HG02642 (cell line): ENCODE measurements at regions not wholly inside any gene's neighbourhood (a gene's known extent, or its start where the extent isn't known, plus 50 kb on each side); places are given as distances from the start of the nearest gene placed in this dataset.
"Not testable (repeated sequence)": the region's sequence is repeated elsewhere in the genome, so short reads cannot be mapped to it uniquely, and the experiment has no call there.

ENCODE experiments used
- ATAC-seq: cut with Tn5 transposase; IDR thresholded peaks from one replicate; pipeline ENCODE4 v1.9.1; 2021; ENCODE audit warnings: mild to moderate bottlenecking; ENCODE audit not compliant: unreplicated experiment, poor library complexity

GRCh38 chr2:122352151-122352550 is 596.7 kb downstream of the TSN start:
- not testable (repeated sequence) for ATAC-seq

GRCh38 chr2:122357998-122358397 is 602.5 kb downstream of the TSN start:
- ATAC-seq: no peak

GRCh38 chr2:122358729-122359128 is 603.3 kb downstream of the TSN start:
- no peak for ATAC-seq

GRCh38 chr2:122363885-122364284 is 608.4 kb downstream of the TSN start:
- no peak for ATAC-seq

- no peak for ATAC-seq
Observed at GRCh38 chr2:122366427-122366826, 611.0 kb downstream of the TSN start.

- ATAC-seq: no peak
Observed at GRCh38 chr2:122366969-122367645, 611.7 kb downstream of the TSN start.

GRCh38 chr2:122367646-122368010 is 612.2 kb downstream of the TSN start:
- no peak for ATAC-seq

- no peak for ATAC-seq
Observed at GRCh38 chr2:122368576-122369243, 613.3 kb downstream of the TSN start.

- ATAC-seq: no peak
Observed at GRCh38 chr2:122378521-122378920, 623.1 kb downstream of the TSN start.

- ATAC-seq: no peak
Observed at GRCh38 chr2:122384768-122385333, 629.4 kb downstream of the TSN start.

GRCh38 chr2:122388208-122388607 is 632.8 kb downstream of the TSN start:
- ATAC-seq: no peak

- no peak for ATAC-seq
Observed at GRCh38 chr2:122389694-122390093, 634.2 kb downstream of the TSN start.

- no peak for ATAC-seq
Observed at GRCh38 chr2:122390406-122390805, 635.0 kb downstream of the TSN start.

- ATAC-seq: no peak
Observed at GRCh38 chr2:122391726-122392125, 636.3 kb downstream of the TSN start.

- ATAC-seq: no peak
Observed at GRCh38 chr2:122395687-122396086, 640.2 kb downstream of the TSN start.

- ATAC-seq: no peak
Observed at GRCh38 chr2:122411231-122411630, 655.8 kb downstream of the TSN start.

- ATAC-seq: no peak
Observed at GRCh38 chr2:122412360-122412759, 656.9 kb downstream of the TSN start.

GRCh38 chr2:122414902-122415301 is 659.5 kb downstream of the TSN start:
- ATAC-seq: no peak

- ATAC-seq: no peak
Observed at GRCh38 chr2:122417114-122417513, 661.7 kb downstream of the TSN start.

GRCh38 chr2:122421775-122422174 is 666.3 kb downstream of the TSN start:
- ATAC-seq: no peak

GRCh38 chr2:122422384-122422991 is 667.0 kb downstream of the TSN start:
- ATAC-seq: no peak
